ENCODE measurements at regions not wholly inside any gene's neighbourhood (a gene's known extent, or its start where the extent isn't known, plus 50 kb on each side); places are given as distances from the start of the nearest gene placed in this dataset.
A peak's percentile ranks its signal among the peaks of the same experiment; 100 is the strongest.

- peaks cover 0 to 4% (median 2%) of the 10 kb centered on the region in 4 donors for H3K9me3 ChIP-seq (ENCODE audit: control insufficient read depth in 4 of 4, low read length in 3 of 4)
- no peak overlapping the region for H3K4me3 ChIP-seq (ENCODE audit: low read depth in 1 of 3, low read length in 3 of 3)
- TF ChIP-seq MAX (IDR thresholded peaks at IDR 0.05) (peak; percentile 36), TAF1 (conservative IDR thresholded peaks at IDR 0.05) (no peak), HNF4G (IDR thresholded peaks at IDR 0.05) (no peak)
- no peak overlapping the region for H3K9ac ChIP-seq (ENCODE audit: low read depth in 1 of 2, low read length in 2 of 2)
- 47% methylated on average over 3 of the region's 3 CpGs for WGBS
- H3K27ac ChIP-seq (ENCODE audit: low read depth in 1 of 2, low read length in 2 of 2), result no peak overlapping the region
- no peaks in the 10 kb centered on the region for H3K27me3 ChIP-seq (ENCODE audit: control insufficient read depth in 4 of 4, insufficient read depth in 4 of 4, low read length in 3 of 4)
- H3K36me3 ChIP-seq (ENCODE audit: control insufficient read depth in 4 of 4, insufficient read depth in 3 of 4, low read depth in 1 of 4, low read length in 3 of 4), result no peaks in the 10 kb centered on the region
- H3K4me1 ChIP-seq (ENCODE audit: control insufficient read depth in 4 of 4, insufficient read depth in 4 of 4, low read length in 3 of 4), result no peaks in the 10 kb centered on the region
- no peak for DNase-seq (ENCODE audit: low spot score)
These were observed 74.3 kb upstream of the TNC start for GRCh38 chr9:115192280-115192679.

- Histone ChIP-seq H3K9ac (ENCODE audit: low read depth in 1 of 2, low read length in 2 of 2) (no peak overlapping the region), H3K27ac (ENCODE audit: low read depth in 1 of 2, low read length in 2 of 2) (no peak overlapping the region), H3K27me3 (ENCODE audit: control insufficient read depth in 4 of 4, insufficient read depth in 4 of 4, low read length in 3 of 4) (no peaks in the 10 kb centered on the region), H3K4me3 (ENCODE audit: low read depth in 1 of 3, low read length in 3 of 3) (no peak overlapping the region), H3K9me3 (ENCODE audit: control insufficient read depth in 4 of 4, low read length in 3 of 4) (peaks cover 0 to 4% (median 2%) of the 10 kb centered on the region in 4 donors), H3K36me3 (ENCODE audit: control insufficient read depth in 4 of 4, insufficient read depth in 3 of 4, low read depth in 1 of 4, low read length in 3 of 4) (no peaks in the 10 kb centered on the region), H3K4me1 (ENCODE audit: control insufficient read depth in 4 of 4, insufficient read depth in 4 of 4, low read length in 3 of 4) (no peaks in the 10 kb centered on the region)
- TF ChIP-seq ATF3 (IDR thresholded peaks at IDR 0.05) (no peak), FOXA2 (IDR thresholded peaks at IDR 0.05) (no peak), CTCF (IDR thresholded peaks at IDR 0.05; ENCODE audit: low read depth, low read length, missing input control) (no peak), YY1 (IDR thresholded peaks at IDR 0.05) (no peak), JUND (IDR thresholded peaks at IDR 0.05) (no peak), MAX (IDR thresholded peaks at IDR 0.05) (no peak), HNF4A (conservative IDR thresholded peaks at IDR 0.05) (no peak), RAD21 (IDR thresholded peaks at IDR 0.05) (no peak), ZBTB33 (IDR thresholded peaks at IDR 0.05) (no peak), RXRA (IDR thresholded peaks at IDR 0.05) (no peak), EGR1 (IDR thresholded peaks at IDR 0.05; ENCODE audit: low read depth in 2 of 2) (no peak), SP1 (IDR thresholded peaks at IDR 0.05) (no peak), FOXA1 (IDR thresholded peaks at IDR 0.05) (no peak), NR2F2 (IDR thresholded peaks at IDR 0.05) (no peak), HNF4G (IDR thresholded peaks at IDR 0.05) (no peak), GABPA (IDR thresholded peaks at IDR 0.05 in 1 of 2, conservative IDR thresholded peaks at IDR 0.05 in 1 of 2) (no peak), TAF1 (conservative IDR thresholded peaks at IDR 0.05) (no peak), REST (IDR thresholded peaks at IDR 0.05) (no peak)
- WGBS, result 81% methylated on average over 2 of the region's 2 CpGs
- DNase-seq (ENCODE audit: low spot score), result no peak
These were observed 75.0 kb upstream of the TNC start for GRCh38 chr9:115192835-115193525.

Data from liver (tissue), 8 donors.